PC-9 (cell line): ENCODE measurements at regions not wholly inside any gene's neighbourhood (a gene's known extent, or its start where the extent isn't known, plus 50 kb on each side); places are given as distances from the start of the nearest gene placed in this dataset.

Source experiments
- BruUV-seq: library from RNA; stranded (reverse); fragments of 400-500 nt; replicated peaks from 2 replicates; lab custom pipeline; 2021; lab: Mats Ljungman, UMichigan
- CTCF ChIA-PET: fragments of 300-600 bp; sonication (Branson Sonifier 250); formaldehyde crosslinking; loops from one replicate; lab custom pipeline; 2022; ENCODE audit warnings: antibody characterized with exemption; lab: Charles Lee
- POLR2A ChIA-PET: fragments of 300-600 bp; sonication (Branson Sonifier 250); formaldehyde crosslinking; loops from one replicate; lab custom pipeline; 2022; ENCODE audit warnings: antibody characterized with exemption; ENCODE audit not compliant: unreplicated experiment; lab: Charles Lee
- DNase-seq, 2 experiments: peaks; one replicate each; pipeline versions ENCODE4 v3.0.0 to v3.0.0-alpha.2; 2015 to 2022; ENCODE audit warnings: mixed read lengths in 1 of 2
- H2AFZ ChIP-seq: fragments of 200-600 bp; sonication (generic); 2 replicates; pipeline ENCODE4 v1.8.1; 2017; ENCODE audit warnings: antibody characterized with exemption
- H3F3A ChIP-seq: fragments of 200-600 bp; sonication (generic); 2 replicates; pipeline ENCODE4 v1.8.1; 2017; ENCODE audit warnings: antibody characterized with exemption, mild to moderate bottlenecking, low read depth; ENCODE audit not compliant: insufficient read depth
- H3K27ac ChIP-seq: fragments of 200-600 bp; sonication (generic); 2 replicates; pipeline ENCODE4 v1.6.1; 2016; ENCODE audit warnings: mixed run types
- H3K27me3 ChIP-seq: fragments of 200-600 bp; sonication (generic); 2 replicates; pipeline ENCODE4 v1.6.1; 2016; ENCODE audit warnings: low read depth, mixed run types; ENCODE audit not compliant: insufficient read depth
- H3K36me3 ChIP-seq: fragments of 200-600 bp; sonication (generic); 2 replicates; pipeline ENCODE4 v1.6.1; 2016; ENCODE audit warnings: low read depth, mixed run types
- H3K4me1 ChIP-seq: fragments of 200-600 bp; sonication (generic); replicated peaks from 2 replicates; pipeline ENCODE4 v1.6.1; 2016; ENCODE audit warnings: mixed run types; ENCODE audit not compliant: insufficient read depth
- H3K4me2 ChIP-seq: fragments of 200-600 bp; sonication (generic); 2 replicates; pipeline ENCODE4 v1.6.1; 2017; ENCODE audit warnings: mixed run types
- H3K4me3 ChIP-seq: fragments of 200-600 bp; sonication (generic); 2 replicates; pipeline ENCODE4 v1.6.1; 2016; ENCODE audit warnings: mixed run types
- H3K79me2 ChIP-seq: fragments of 200-600 bp; sonication (generic); 2 replicates; pipeline ENCODE4 v1.6.1; 2017; ENCODE audit warnings: low read depth, mixed run types
- H3K9me2 ChIP-seq: fragments of 200-600 bp; sonication (generic); 2 replicates; pipeline ENCODE4 v1.8.1; 2017; ENCODE audit warnings: mild to moderate bottlenecking; ENCODE audit not compliant: insufficient read depth
- H3K9me3 ChIP-seq: fragments of 200-600 bp; sonication (generic); 2 replicates; pipeline ENCODE4 v1.8.1; 2016; ENCODE audit warnings: low read depth; ENCODE audit not compliant: insufficient read depth
- H4K20me1 ChIP-seq: fragments of 200-600 bp; sonication (generic); 2 replicates; pipeline ENCODE4 v1.8.1; 2017; ENCODE audit not compliant: insufficient read depth
- CTCF ChIP-seq: fragments of 200-600 bp; sonication (generic); conservative IDR thresholded peaks from 2 replicates; pipeline ENCODE4 v1.6.1; 2017; ENCODE audit warnings: mixed run types, antibody characterized with exemption, mild to moderate bottlenecking, moderate library complexity
- EZH2 ChIP-seq: fragments of 200-600 bp; sonication (generic); IDR thresholded peaks from 2 replicates; pipeline ENCODE4 v1.8.0; 2017; ENCODE audit warnings: antibody characterized with exemption, low read depth
- intact Hi-C: fragments of 100-400 bp; cut with micrococcal nuclease; formaldehyde crosslinking; loops from one replicate; pipeline ENCODE4 v1.10.0; 2022; ENCODE audit not compliant: unreplicated experiment

GRCh38 chr10:1989090-1989489 is 251.8 kb upstream of the ADARB2 start:
- intact Hi-C loops = no loop called here
- TF ChIP-seq EZH2 (no peak), CTCF (no peak)
- Histone ChIP-seq H3K4me3 (no peak overlapping the region), H2AFZ (no peak overlapping the region), H3K4me2 (no peak overlapping the region), H3K4me1 (no peaks in the 10 kb centered on the region), H3K27me3 (no peaks in the 10 kb centered on the region), H4K20me1 (no peaks in the 10 kb centered on the region), H3K79me2 (no peaks in the 10 kb centered on the region), H3K27ac (no peak overlapping the region), H3K9me2 (no peaks in the 10 kb centered on the region), H3F3A (no peaks in the 10 kb centered on the region), H3K36me3 (no peaks in the 10 kb centered on the region), H3K9me3 (no peaks in the 10 kb centered on the region)
- CTCF ChIA-PET = no interaction called here
- no TSS peak for BruUV-seq
- POLR2A ChIA-PET = no interaction called here
- DNase-seq = no peak

GRCh38 chr10:1981976-1982375 is 244.7 kb upstream of the ADARB2 start:
- Histone ChIP-seq H3K79me2 (no peaks in the 10 kb centered on the region), H3K4me2 (no peak overlapping the region), H3K9me3 (no peaks in the 10 kb centered on the region), H3K4me3 (no peak overlapping the region), H3K4me1 (no peaks in the 10 kb centered on the region), H3F3A (no peaks in the 10 kb centered on the region), H3K9me2 (no peaks in the 10 kb centered on the region), H2AFZ (no peak overlapping the region), H4K20me1 (no peaks in the 10 kb centered on the region), H3K36me3 (no peaks in the 10 kb centered on the region), H3K27me3 (peaks cover 5% of the 10 kb centered on the region; the same call in 1 of the 2 replicates), H3K27ac (no peak overlapping the region)
- TF ChIP-seq CTCF (no peak), EZH2 (no peak)
- DNase-seq = no peak
- no TSS peak for BruUV-seq
- ChIA-PET CTCF (no interaction called here), POLR2A (no interaction called here)
- intact Hi-C loops = no loop called here

GRCh38 chr10:1980459-1980858 is 243.1 kb upstream of the ADARB2 start:
- BruUV-seq = no TSS peak
- no peaks in the 10 kb centered on the region for H3K9me3 ChIP-seq
- H3K36me3 ChIP-seq = no peaks in the 10 kb centered on the region
- ChIA-PET POLR2A (no interaction called here), CTCF (no interaction called here)
- H3K27ac ChIP-seq = no peak overlapping the region
- no peaks in the 10 kb centered on the region for H3K79me2 ChIP-seq
- TF ChIP-seq CTCF = no peak
- TF ChIP-seq EZH2 = no peak
- no peak overlapping the region for H2AFZ ChIP-seq
- no peaks in the 10 kb centered on the region for H4K20me1 ChIP-seq
- no peak overlapping the region for H3K4me2 ChIP-seq
- no peaks in the 10 kb centered on the region for H3K9me2 ChIP-seq
- H3K4me1 ChIP-seq = no peaks in the 10 kb centered on the region
- no peak overlapping the region for H3K4me3 ChIP-seq
- H3F3A ChIP-seq = no peaks in the 10 kb centered on the region
- peaks cover 5% of the 10 kb centered on the region; the same call in 1 of the 2 replicates for H3K27me3 ChIP-seq
- DNase-seq = no peak
- intact Hi-C loops = no loop called here
